Esophagus squamous epithelium (tissue), 5 donors: ENCODE measurements at regions not wholly inside any gene's neighbourhood (a gene's known extent, or its start where the extent isn't known, plus 50 kb on each side); places are given as distances from the start of the nearest gene placed in this dataset.
A peak's percentile ranks its signal among the peaks of the same experiment; 100 is the strongest.
"Not testable (repeated sequence)": the region's sequence is repeated elsewhere in the genome, so short reads cannot be mapped to it uniquely, and the experiment has no call there.

Experiments used
- DNase-seq: peaks from one replicate; lab custom pipeline; 2025; lab: John Stamatoyannopoulos, UW
- H3K27ac ChIP-seq, 4 donors: fragments of 200-600 bp; sonication (generic); one replicate each; pipeline ENCODE4 v1.5.1; 2016 to 2019; ENCODE audit warnings: mild to moderate bottlenecking in 1 of 4
- H3K27me3 ChIP-seq, 4 donors: fragments of 200-600 bp; sonication (generic); 1 replicate in 3 of 4; 2 replicates in 1 of 4; pipeline versions ENCODE4 v1.5.1 to v1.6.0; 2017 to 2021; ENCODE audit warnings: antibody characterized with exemption in 1 of 4
- H3K36me3 ChIP-seq, 3 donors: fragments of 200-600 bp; sonication (generic); one replicate each; pipeline ENCODE4 v1.5.1; 2016 to 2019
- H3K4me1 ChIP-seq, 3 donors: fragments of 200-600 bp; sonication (generic); one replicate each; pipeline ENCODE4 v1.5.1; 2017 to 2019
- H3K4me3 ChIP-seq, 4 donors: fragments of 200-600 bp; sonication (generic); 1 replicate in 3 of 4; 2 replicates in 1 of 4; pipeline ENCODE4 v1.5.1; 2016 to 2019; ENCODE audit warnings: mild to moderate bottlenecking in 2 of 4, moderate library complexity in 1 of 4
- H3K9me3 ChIP-seq, 3 donors: fragments of 200-600 bp; sonication (generic); one replicate each; pipeline ENCODE4 v1.5.1; 2016 to 2019
- POLR2A ChIP-seq, 4 donors: fragments of 450-650 bp; IDR thresholded peaks; one replicate each; pipeline ENCODE4 v1.6.1; 2017; ENCODE audit warnings: antibody characterized with exemption in 4 of 4, mild to moderate bottlenecking in 4 of 4, moderate library complexity in 3 of 4
- WGBS, 2 donors: methylation state at CpG; one replicate each; pipeline ENCODE4 v1.1.5; 2018; 5-methylcytosine and 5-hydroxymethylcytosine counted together
- intact Hi-C: fragments of 100-400 bp; cut with DNase I; formaldehyde crosslinking; loops from one replicate; pipeline ENCODE4 v1.15.0; 2022
- TF ChIP-seq, protein P1 (sequence below), 6 experiments: fragments of 450-650 bp in 4 of 6; fragments of 200-600 bp in 2 of 6; sonication (generic) in 2 of 6; IDR thresholded peaks; one replicate each; pipeline ENCODE4 v1.5.1; 2016 to 2019; ENCODE audit warnings: antibody characterized with exemption in 6 of 6, mild to moderate bottlenecking in 4 of 6, moderate library complexity in 4 of 6
- donor health status: DM: yes; HTN: yes; CAD: no.

DNA sequence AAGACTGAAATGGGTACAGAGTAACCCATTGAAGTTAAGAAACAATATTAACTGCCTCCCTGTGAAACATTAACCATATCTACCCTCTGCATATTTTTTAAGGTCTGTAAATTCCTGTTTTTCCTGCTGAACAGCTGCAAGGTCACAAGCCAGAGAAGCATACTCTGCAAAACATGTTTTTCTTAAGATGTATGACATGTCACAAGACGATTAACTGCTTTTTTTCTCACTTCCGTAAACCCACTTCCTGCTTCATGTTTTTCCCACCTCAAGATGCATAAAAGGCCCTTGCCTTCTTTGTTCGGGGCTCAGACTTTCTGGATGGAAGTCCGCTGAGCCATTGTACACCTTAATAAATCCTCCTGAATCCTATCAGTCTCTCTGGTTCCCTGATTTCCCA is 504.7 kb upstream of the MIS18BP1 start:
- peaks cover 0 to 14% (median 0%) of the 10 kb centered on the region in 3 donors for H3K4me1 ChIP-seq
- peak overlapping the region in 1 of 4 donors; percentile 11 for H3K27ac ChIP-seq
- TF ChIP-seq, protein P1, sequence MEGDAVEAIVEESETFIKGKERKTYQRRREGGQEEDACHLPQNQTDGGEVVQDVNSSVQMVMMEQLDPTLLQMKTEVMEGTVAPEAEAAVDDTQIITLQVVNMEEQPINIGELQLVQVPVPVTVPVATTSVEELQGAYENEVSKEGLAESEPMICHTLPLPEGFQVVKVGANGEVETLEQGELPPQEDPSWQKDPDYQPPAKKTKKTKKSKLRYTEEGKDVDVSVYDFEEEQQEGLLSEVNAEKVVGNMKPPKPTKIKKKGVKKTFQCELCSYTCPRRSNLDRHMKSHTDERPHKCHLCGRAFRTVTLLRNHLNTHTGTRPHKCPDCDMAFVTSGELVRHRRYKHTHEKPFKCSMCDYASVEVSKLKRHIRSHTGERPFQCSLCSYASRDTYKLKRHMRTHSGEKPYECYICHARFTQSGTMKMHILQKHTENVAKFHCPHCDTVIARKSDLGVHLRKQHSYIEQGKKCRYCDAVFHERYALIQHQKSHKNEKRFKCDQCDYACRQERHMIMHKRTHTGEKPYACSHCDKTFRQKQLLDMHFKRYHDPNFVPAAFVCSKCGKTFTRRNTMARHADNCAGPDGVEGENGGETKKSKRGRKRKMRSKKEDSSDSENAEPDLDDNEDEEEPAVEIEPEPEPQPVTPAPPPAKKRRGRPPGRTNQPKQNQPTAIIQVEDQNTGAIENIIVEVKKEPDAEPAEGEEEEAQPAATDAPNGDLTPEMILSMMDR (IDR thresholded peaks at IDR 0.05): no peak
- no peak for TF ChIP-seq POLR2A (IDR thresholded peaks at IDR 0.05)
- 58 to 64% methylated on average over 4 of the region's 4 CpGs for WGBS, 2 donors
- H3K4me3 ChIP-seq: no peak overlapping the region
- H3K27me3 ChIP-seq: no peaks in the 10 kb centered on the region
- no peak for DNase-seq
- no peaks in the 10 kb centered on the region for H3K36me3 ChIP-seq
- peaks cover 0 to 16% (median 8%) of the 10 kb centered on the region in 3 donors for H3K9me3 ChIP-seq
- intact Hi-C loops: no loop called here

DNA sequence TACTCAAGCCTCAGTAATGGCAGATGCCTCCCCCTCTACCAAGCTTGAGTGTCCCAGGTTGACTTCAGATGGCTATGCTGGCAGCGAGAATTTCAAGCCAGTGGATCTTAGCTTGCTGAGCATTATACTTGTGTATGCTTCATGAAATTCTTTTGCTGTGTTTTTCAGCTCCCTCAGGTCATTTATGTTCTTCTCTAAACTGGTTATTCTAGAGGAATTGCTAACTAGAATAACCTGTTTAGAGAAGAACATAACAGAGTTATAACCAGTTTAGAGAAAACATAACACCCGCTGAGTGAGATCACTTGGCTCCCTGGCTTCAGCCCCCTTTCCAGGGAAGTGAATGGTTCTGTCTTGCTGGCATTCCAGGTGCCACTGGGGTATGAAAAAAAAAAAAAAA is 503.4 kb upstream of the MIS18BP1 start:
- DNase-seq, H3K4me3 ChIP-seq, H3K27me3 ChIP-seq, H3K36me3 ChIP-seq, intact Hi-C loops: not testable (repeated sequence)
- WGBS, 2 donors: 56 to 62% methylated on average over 2 of the region's 2 CpGs
- H3K27ac ChIP-seq: peak overlapping the region in 3 of 4 donors; percentile 18 to 68 (median 63)
- peaks cover 0 to 16% (median 8%) of the 10 kb centered on the region in 3 donors for H3K9me3 ChIP-seq
- H3K4me1 ChIP-seq: peaks cover 0 to 14% (median 0%) of the 10 kb centered on the region in 3 donors

DNA sequence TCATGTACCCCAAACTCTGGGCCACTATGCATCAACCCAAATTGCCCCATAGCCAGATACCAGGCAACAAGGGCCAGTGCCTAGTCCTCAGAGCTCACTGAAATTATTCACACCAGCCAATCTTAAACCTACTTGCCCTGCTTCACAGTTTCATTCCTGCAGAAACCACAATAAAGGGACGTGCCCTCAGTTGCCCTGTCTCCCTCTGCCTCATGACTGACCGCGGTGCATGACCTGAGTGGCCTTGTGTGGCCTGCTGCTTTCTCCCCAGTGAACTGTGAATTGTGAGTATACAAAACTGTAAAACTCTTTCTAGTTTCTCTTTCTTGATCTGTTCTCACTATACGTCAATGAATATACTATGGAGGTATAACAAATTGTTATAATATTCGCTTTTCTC is 490.9 kb upstream of the MIS18BP1 start:
- no peaks in the 10 kb centered on the region for H3K27me3 ChIP-seq
- H3K4me3 ChIP-seq: no peak overlapping the region
- no peaks in the 10 kb centered on the region for H3K9me3 ChIP-seq
- no peaks in the 10 kb centered on the region for H3K36me3 ChIP-seq
- H3K4me1 ChIP-seq: peaks cover 0 to 5% (median 2%) of the 10 kb centered on the region in 3 donors
- no peak for TF ChIP-seq POLR2A (IDR thresholded peaks at IDR 0.05)
- TF ChIP-seq, protein P1 (IDR thresholded peaks at IDR 0.05): no peak
- intact Hi-C loops: no loop called here
- WGBS, 2 donors: 76 to 82% methylated on average over 5 of the region's 5 CpGs
- DNase-seq: no peak
- H3K27ac ChIP-seq: no peak overlapping the region

DNA sequence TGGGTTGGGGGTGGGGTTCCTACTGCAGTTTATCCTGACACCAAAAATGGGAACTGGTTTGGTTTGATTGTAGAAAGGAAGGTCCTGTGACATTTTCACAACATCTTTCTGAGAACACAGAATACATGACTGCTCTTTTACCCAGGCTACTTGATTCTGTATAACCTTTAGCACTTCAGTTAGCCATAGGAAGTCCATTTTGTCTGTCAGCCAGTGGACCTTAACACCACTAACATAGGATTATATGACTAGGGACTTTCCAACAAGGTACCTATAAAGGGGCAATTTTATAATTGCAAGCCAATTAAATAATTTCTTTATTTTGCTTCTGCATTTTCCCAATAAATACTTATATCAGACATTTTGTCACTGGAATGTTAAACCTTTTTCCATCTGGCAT is 489.2 kb upstream of the MIS18BP1 start:
- H3K27ac ChIP-seq: no peak overlapping the region
- H3K36me3 ChIP-seq: no peaks in the 10 kb centered on the region
- TF ChIP-seq POLR2A (IDR thresholded peaks at IDR 0.05): no peak
- TF ChIP-seq, protein P1 (IDR thresholded peaks at IDR 0.05): no peak
- no peaks in the 10 kb centered on the region for H3K27me3 ChIP-seq
- DNase-seq: no peak
- no peak overlapping the region for H3K4me3 ChIP-seq
- H3K9me3 ChIP-seq: no peaks in the 10 kb centered on the region
- peaks cover 0 to 5% (median 2%) of the 10 kb centered on the region in 3 donors for H3K4me1 ChIP-seq
- intact Hi-C loops: no loop called here

DNA sequence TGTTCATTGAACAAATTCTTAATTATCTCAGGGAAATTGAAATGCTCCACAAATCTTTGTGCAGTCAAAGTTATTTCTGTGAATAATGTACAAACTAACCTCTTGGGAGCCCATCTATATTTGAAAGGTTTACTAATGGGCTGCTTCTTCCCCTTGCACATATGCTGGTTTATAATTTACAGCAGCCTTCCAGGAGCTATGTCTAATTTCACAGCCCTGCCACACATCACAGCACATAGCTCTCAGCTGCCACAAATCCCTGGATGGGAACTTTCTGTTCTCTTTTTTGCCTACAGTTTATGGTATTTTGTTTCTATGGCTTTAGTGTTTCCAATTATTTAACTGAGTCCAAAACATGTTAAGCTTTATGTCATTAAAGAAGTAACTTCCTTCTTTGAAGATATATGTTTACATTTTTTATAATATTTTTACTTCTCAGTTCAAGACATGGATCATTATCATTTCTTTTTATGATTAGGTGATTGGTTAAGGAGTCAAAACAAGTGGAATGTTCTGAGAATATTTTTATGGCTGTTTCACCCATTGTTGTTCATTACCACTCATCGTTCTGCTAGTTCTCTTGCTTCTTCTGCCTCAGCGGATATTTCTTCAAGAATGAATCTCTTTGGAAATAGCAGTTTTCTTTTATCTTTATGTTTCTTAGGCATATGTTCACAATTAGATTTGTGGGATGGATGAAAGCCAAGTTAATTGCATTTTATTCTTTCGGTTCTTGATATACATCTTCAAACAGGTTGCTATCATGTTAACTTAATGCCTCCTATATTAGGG is 475.6 kb upstream of the MIS18BP1 start:
- no peak overlapping the region for H3K27ac ChIP-seq
- H3K36me3 ChIP-seq: no peaks in the 10 kb centered on the region
- H3K4me3 ChIP-seq: no peak overlapping the region
- H3K27me3 ChIP-seq: no peaks in the 10 kb centered on the region
- no peak for DNase-seq
- no peaks in the 10 kb centered on the region for H3K9me3 ChIP-seq
- intact Hi-C loops: no loop called here
- TF ChIP-seq, protein P1 (IDR thresholded peaks at IDR 0.05): no peak
- TF ChIP-seq POLR2A (IDR thresholded peaks at IDR 0.05): no peak
- H3K4me1 ChIP-seq: no peaks in the 10 kb centered on the region
- 72 to 77% methylated on average over 3 of the region's 3 CpGs for WGBS, 2 donors
